GM23338 (cell line): ENCODE measurements at regions not wholly inside any gene's neighbourhood (a gene's known extent, or its start where the extent isn't known, plus 50 kb on each side); places are given as distances from the start of the nearest gene placed in this dataset.

Experiments
- ATAC-seq: fragments of 200-7000 bp; cut with Tn5 transposase; 3 replicates; pipeline ENCODE4 v1.9.1; 2020
- DNase-seq: peaks from one replicate; pipeline ENCODE4 v3.0.0-alpha.2; 2015; ENCODE audit warnings: low spot score
- H2AFZ ChIP-seq: fragments of 200-600 bp; sonication (generic); 2 replicates; pipeline ENCODE4 v1.8.0; 2016; ENCODE audit warnings: antibody characterized with exemption, mild to moderate bottlenecking, moderate library complexity
- H3F3A ChIP-seq: fragments of 200-600 bp; sonication (generic); replicated peaks from 2 replicates; pipeline ENCODE4 v1.8.0; 2017; ENCODE audit warnings: antibody characterized with exemption, mixed run types, low read depth
- H3K27ac ChIP-seq: fragments of 200-600 bp; sonication (generic); 2 replicates; pipeline ENCODE4 v1.6.1; 2016; ENCODE audit warnings: low read depth
- H3K27me3 ChIP-seq: fragments of 200-600 bp; sonication (generic); 2 replicates; pipeline ENCODE4 v1.8.0; 2016; ENCODE audit warnings: mild to moderate bottlenecking, mixed run types, moderate library complexity; ENCODE audit not compliant: insufficient read depth
- H3K36me3 ChIP-seq: fragments of 200-600 bp; sonication (generic); 2 replicates; pipeline ENCODE4 v1.8.0; 2016; ENCODE audit warnings: mild to moderate bottlenecking; ENCODE audit not compliant: insufficient read depth
- H3K4me1 ChIP-seq: fragments of 200-600 bp; sonication (generic); 2 replicates; pipeline ENCODE4 v1.8.0; 2016; ENCODE audit warnings: mild to moderate bottlenecking, moderate library complexity; ENCODE audit not compliant: insufficient read depth
- H3K4me2 ChIP-seq: fragments of 200-600 bp; sonication (generic); 2 replicates; pipeline ENCODE4 v1.7.1; 2017; ENCODE audit warnings: mixed run types
- H3K4me3 ChIP-seq: fragments of 200-600 bp; sonication (generic); 2 replicates; pipeline ENCODE4 v1.6.1; 2016; ENCODE audit warnings: mixed run types
- H3K79me2 ChIP-seq: fragments of 200-600 bp; sonication (generic); replicated peaks from 2 replicates; pipeline ENCODE4 v1.8.0; 2017; ENCODE audit warnings: mild to moderate bottlenecking; ENCODE audit not compliant: insufficient read depth
- H3K9me2 ChIP-seq: fragments of 200-600 bp; sonication (generic); 2 replicates; pipeline ENCODE4 v1.8.0; 2017; ENCODE audit not compliant: insufficient read depth
- H4K20me1 ChIP-seq: fragments of 200-600 bp; sonication (generic); replicated peaks from 2 replicates; pipeline ENCODE4 v1.8.0; 2017; ENCODE audit warnings: mild to moderate bottlenecking; ENCODE audit not compliant: insufficient read depth
- H3K27ac Mint-ChIP-seq: 2 replicates; pipeline ENCODE4 v1.8.0; 2020; ENCODE audit warnings: inconsistent platforms, mild to moderate bottlenecking, moderate library complexity, mixed read lengths
- H3K27me3 Mint-ChIP-seq: 3 replicates; pipeline ENCODE4 v1.8.0; 2022; ENCODE audit warnings: low read depth, mild to moderate bottlenecking, moderate library complexity, mixed read lengths, inconsistent platforms; ENCODE audit not compliant: insufficient read depth, poor library complexity
- H3K36me3 Mint-ChIP-seq: 3 replicates; pipeline ENCODE4 v1.8.0; 2021; ENCODE audit warnings: low read depth, mild to moderate bottlenecking, inconsistent platforms, moderate library complexity, mixed read lengths
- H3K4me1 Mint-ChIP-seq: 3 replicates; pipeline ENCODE4 v1.8.0; 2020; ENCODE audit warnings: mild to moderate bottlenecking, inconsistent platforms, mixed read lengths
- H3K4me3 Mint-ChIP-seq: 3 replicates; pipeline ENCODE4 v1.8.0; 2021; ENCODE audit warnings: moderate library complexity, mild to moderate bottlenecking, inconsistent platforms, mixed read lengths
- H3K9me3 Mint-ChIP-seq: 3 replicates; pipeline ENCODE4 v1.8.0; 2020; ENCODE audit warnings: moderate library complexity, mild to moderate bottlenecking, inconsistent platforms, mixed read lengths
- CREB1 ChIP-seq: fragments of 250-450 bp; sonication (Bioruptor Pico); IDR thresholded peaks from 2 replicates; pipeline ENCODE4 v1.5.0; 2020; ENCODE audit warnings: low read depth, mild to moderate bottlenecking, moderate library complexity
- CTCF ChIP-seq, 2 experiments: fragments of 200-600 bp in 1 of 2; sonication (generic) in 1 of 2; conservative IDR thresholded peaks; 2 replicates each; pipeline versions ENCODE4 v1.5.1 to v1.6.1; 2016 to 2017; ENCODE audit warnings: antibody characterized with exemption in 2 of 2, low read depth in 2 of 2, mild to moderate bottlenecking in 2 of 2, moderate library complexity in 1 of 2
- ETS1 ChIP-seq: IDR thresholded peaks from 2 replicates; pipeline ENCODE4 v1.6.1; 2016; ENCODE audit warnings: antibody characterized with exemption
- EZH2 ChIP-seq: fragments of 200-600 bp; sonication (generic); IDR thresholded peaks from one replicate; pipeline ENCODE4 v1.8.0; 2017; ENCODE audit warnings: antibody characterized with exemption, mild to moderate bottlenecking, low read depth; ENCODE audit not compliant: unreplicated experiment
- EZH2phosphoT487 ChIP-seq: fragments of 200-600 bp; sonication (generic); IDR thresholded peaks from one replicate; pipeline ENCODE4 v1.8.1; 2018; ENCODE audit warnings: antibody characterized with exemption; ENCODE audit not compliant: unreplicated experiment
- JUNB ChIP-seq: IDR thresholded peaks from one replicate; pipeline ENCODE4 v1.6.1; 2016; ENCODE audit warnings: antibody characterized with exemption; ENCODE audit not compliant: unreplicated experiment
- NANOG ChIP-seq: IDR thresholded peaks from 2 replicates; pipeline ENCODE4 v1.6.1; 2016; ENCODE audit warnings: antibody characterized with exemption, borderline replicate concordance
- POLR2AphosphoS5 ChIP-seq: IDR thresholded peaks from 2 replicates; pipeline ENCODE4 v1.6.1; 2016; ENCODE audit warnings: antibody characterized with exemption, low read depth
- REST ChIP-seq: IDR thresholded peaks from one replicate; pipeline ENCODE4 v1.6.1; 2018; ENCODE audit warnings: antibody characterized with exemption; ENCODE audit not compliant: unreplicated experiment
- STAT1 ChIP-seq: IDR thresholded peaks from one replicate; pipeline ENCODE4 v1.6.1; 2016; ENCODE audit warnings: antibody characterized with exemption; ENCODE audit not compliant: unreplicated experiment
- ZNF114 ChIP-seq: fragments of 250-450 bp; sonication (Bioruptor Pico); IDR thresholded peaks from 2 replicates; pipeline ENCODE4 v1.5.0; 2020; ENCODE audit warnings: mild to moderate bottlenecking, moderate library complexity
- ZNF331 ChIP-seq: fragments of 250-450 bp; sonication (Bioruptor Pico); IDR thresholded peaks from 2 replicates; pipeline ENCODE4 v1.5.0; 2020; ENCODE audit warnings: low read depth, mild to moderate bottlenecking, moderate library complexity
- ZNF462 ChIP-seq: fragments of 250-450 bp; sonication (Bioruptor Pico); IDR thresholded peaks from 2 replicates; pipeline ENCODE4 v1.5.0; 2020; ENCODE audit warnings: mild to moderate bottlenecking, moderate library complexity

- Histone ChIP-seq H3K4me1 (no peaks in the 10 kb centered on the region), H3K9me2 (no peaks in the 10 kb centered on the region), H3F3A (no peaks in the 10 kb centered on the region), H3K36me3 (no peaks in the 10 kb centered on the region), H3K27ac (no peak overlapping the region), H4K20me1 (no peaks in the 10 kb centered on the region), H3K79me2 (no peaks in the 10 kb centered on the region), H3K4me3 (no peak overlapping the region), H2AFZ (no peak overlapping the region), H3K4me2 (no peak overlapping the region), H3K27me3 (no peaks in the 10 kb centered on the region)
- Mint-ChIP-seq H3K9me3 (no peaks in the 10 kb centered on the region), H3K4me1 (peaks cover 4% of the 10 kb centered on the region; the same call in 2 of the 3 replicates), H3K36me3 (no peaks in the 10 kb centered on the region), H3K27me3 (no peaks in the 10 kb centered on the region), H3K4me3 (no peak overlapping the region), H3K27ac (no peak overlapping the region)
- no peak for ATAC-seq
- no peak for TF ChIP-seq JUNB
- no peak for TF ChIP-seq ZNF331 (CRISPR knock-in tag)
- no peak for TF ChIP-seq EZH2phosphoT487
- no peak for TF ChIP-seq POLR2AphosphoS5
- no peak for TF ChIP-seq REST
- no peak for TF ChIP-seq ZNF114 (CRISPR knock-in tag)
- no peak for TF ChIP-seq ETS1
- TF ChIP-seq STAT1: no peak
- TF ChIP-seq ZNF462 (CRISPR knock-in tag): no peak
- no peak for TF ChIP-seq EZH2
- no peak for TF ChIP-seq NANOG
- no peak for TF ChIP-seq CREB1
- TF ChIP-seq CTCF (conservative IDR thresholded peaks at IDR 0.05; ENCODE audit: low read depth in 2 of 2): no peak
- DNase-seq: no peak
Observed at GRCh38 chr6:23985015-23985414, 141.0 kb upstream of the NRSN1 start.
